H1 (cell line): ENCODE measurements at regions not wholly inside any gene's neighbourhood (a gene's known extent, or its start where the extent isn't known, plus 50 kb on each side); places are given as distances from the start of the nearest gene placed in this dataset.

Experiments used
- BRCA1 ChIP-seq: IDR thresholded peaks from 2 replicates; pipeline ENCODE4 v1.6.1; 2012; ENCODE audit warnings: low read depth, low read length, improper control_type of control experiment
- CREB1 ChIP-seq: IDR thresholded peaks from 2 replicates; pipeline ENCODE4 v1.6.1; 2012; ENCODE audit warnings: inconsistent platforms
- EZH2 ChIP-seq: fragments of 200-600 bp; sonication (generic); IDR thresholded peaks from 2 replicates; pipeline ENCODE4 v1.7.1; 2012; ENCODE audit warnings: low read depth, mild to moderate bottlenecking, moderate library complexity, low read length, inconsistent platforms; ENCODE audit not compliant: severe bottlenecking
- NRF1 ChIP-seq: IDR thresholded peaks from 2 replicates; pipeline ENCODE4 v1.6.1; 2011; ENCODE audit warnings: mild to moderate bottlenecking, low read depth, low read length, improper control_type of control experiment
- RAD21 ChIP-seq, 2 experiments: IDR thresholded peaks in 1 of 2; conservative IDR thresholded peaks in 1 of 2; 2 replicates each; pipeline ENCODE4 v1.6.1; 2011; ENCODE audit warnings: low read depth in 2 of 2, low read length in 2 of 2, improper control_type of control experiment in 1 of 2, inconsistent platforms in 1 of 2, mild to moderate bottlenecking in 1 of 2, moderate library complexity in 1 of 2
- SP1 ChIP-seq: IDR thresholded peaks from 2 replicates; pipeline ENCODE4 v1.6.1; 2011; ENCODE audit warnings: low read depth, low read length
- SP2 ChIP-seq: IDR thresholded peaks from 2 replicates; pipeline ENCODE4 v1.6.1; 2012; ENCODE audit warnings: mild to moderate bottlenecking, low read length, inconsistent platforms
- SUZ12 ChIP-seq: fragments of 200-600 bp; sonication (generic); IDR thresholded peaks from 2 replicates; pipeline ENCODE4 v1.6.1; 2012; ENCODE audit warnings: mild to moderate bottlenecking, inconsistent platforms, low read length, moderate library complexity, mixed read lengths
- TAF1 ChIP-seq: IDR thresholded peaks from 2 replicates; pipeline ENCODE4 v1.6.1; 2011; ENCODE audit warnings: mild to moderate bottlenecking, low read depth, low read length
- TCF12 ChIP-seq: IDR thresholded peaks from 2 replicates; pipeline ENCODE4 v1.6.1; 2011; ENCODE audit warnings: low read depth, mild to moderate bottlenecking, low read length
- USF2 ChIP-seq: IDR thresholded peaks from 2 replicates; pipeline ENCODE4 v1.6.1; 2011; ENCODE audit warnings: low read length, improper control_type of control experiment
- TF ChIP-seq, protein P1 (sequence below), 3 experiments: IDR thresholded peaks; 1 replicate in 2 of 3; 2 replicates in 1 of 3; pipeline versions ENCODE4 v1.5.1 to v1.6.1; 2011; ENCODE audit warnings: low read length in 3 of 3, mild to moderate bottlenecking in 3 of 3, inconsistent platforms in 2 of 3, low read depth in 1 of 3, moderate library complexity in 1 of 3; ENCODE audit not compliant: insufficient read depth in 1 of 3; ENCODE audit errors: control extremely low read depth in 1 of 3

GRCh38 chr17:79393358-79394052, 217.3 kb downstream of the RBFOX3 start:
- no peak for TF ChIP-seq EZH2
- TF ChIP-seq USF2 = no peak
- TF ChIP-seq, protein P1, sequence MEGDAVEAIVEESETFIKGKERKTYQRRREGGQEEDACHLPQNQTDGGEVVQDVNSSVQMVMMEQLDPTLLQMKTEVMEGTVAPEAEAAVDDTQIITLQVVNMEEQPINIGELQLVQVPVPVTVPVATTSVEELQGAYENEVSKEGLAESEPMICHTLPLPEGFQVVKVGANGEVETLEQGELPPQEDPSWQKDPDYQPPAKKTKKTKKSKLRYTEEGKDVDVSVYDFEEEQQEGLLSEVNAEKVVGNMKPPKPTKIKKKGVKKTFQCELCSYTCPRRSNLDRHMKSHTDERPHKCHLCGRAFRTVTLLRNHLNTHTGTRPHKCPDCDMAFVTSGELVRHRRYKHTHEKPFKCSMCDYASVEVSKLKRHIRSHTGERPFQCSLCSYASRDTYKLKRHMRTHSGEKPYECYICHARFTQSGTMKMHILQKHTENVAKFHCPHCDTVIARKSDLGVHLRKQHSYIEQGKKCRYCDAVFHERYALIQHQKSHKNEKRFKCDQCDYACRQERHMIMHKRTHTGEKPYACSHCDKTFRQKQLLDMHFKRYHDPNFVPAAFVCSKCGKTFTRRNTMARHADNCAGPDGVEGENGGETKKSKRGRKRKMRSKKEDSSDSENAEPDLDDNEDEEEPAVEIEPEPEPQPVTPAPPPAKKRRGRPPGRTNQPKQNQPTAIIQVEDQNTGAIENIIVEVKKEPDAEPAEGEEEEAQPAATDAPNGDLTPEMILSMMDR (IDR thresholded peaks at IDR 0.05; ENCODE audit: control extremely low read depth in 1 of 3, insufficient read depth in 1 of 3, low read depth in 1 of 3, low read length in 3 of 3) = peak; percentile 98 to 100 (median 100)
- TF ChIP-seq RAD21 (IDR thresholded peaks at IDR 0.05 in 1 of 2, conservative IDR thresholded peaks at IDR 0.05 in 1 of 2; ENCODE audit: low read depth in 2 of 2, low read length in 2 of 2) = peak; percentile 98 to 99
- no peak for TF ChIP-seq BRCA1
- TF ChIP-seq SP2 = no peak
- TF ChIP-seq SUZ12 = no peak
- TF ChIP-seq NRF1 = no peak
- no peak for TF ChIP-seq CREB1
- TF ChIP-seq SP1 = no peak
- no peak for TF ChIP-seq TCF12
- no peak for TF ChIP-seq TAF1
